CD14-positive monocyte (primary cell): ENCODE measurements at regions not wholly inside any gene's neighbourhood (a gene's known extent, or its start where the extent isn't known, plus 50 kb on each side); places are given as distances from the start of the nearest gene placed in this dataset.
A peak's percentile ranks its signal among the peaks of the same experiment; 100 is the strongest.

Source experiments
- DNase-seq, 3 donors: peaks; one replicate each; pipeline ENCODE4 v3.0.0-alpha.2; 2011 to 2022
- H2AFZ ChIP-seq: 2 replicates; pipeline ENCODE4 v1.6.0; 2012; ENCODE audit warnings: mild to moderate bottlenecking, low read depth, low read length, inconsistent platforms; ENCODE audit not compliant: insufficient read depth, poor library complexity, severe bottlenecking
- H3K27ac ChIP-seq, 2 donors: 1 replicate in 1 of 2; 2 replicates in 1 of 2; pipeline ENCODE4 v1.5.1; 2012 to 2013; ENCODE audit warnings: low read length in 2 of 2, control low read depth in 1 of 2, inconsistent platforms in 1 of 2, low read depth in 1 of 2, mild to moderate bottlenecking in 1 of 2
- H3K27me3 ChIP-seq, 2 donors: one replicate each; pipeline versions ENCODE4 v1.6.0 to v1.6.1; 2011 to 2013; ENCODE audit warnings: low read length in 2 of 2; ENCODE audit not compliant: control insufficient read depth in 2 of 2, insufficient read depth in 2 of 2
- H3K36me3 ChIP-seq, 2 donors: replicated peaks in 1 of 2; 1 replicate in 1 of 2; 2 replicates in 1 of 2; pipeline versions ENCODE4 v1.5.1 to v1.6.1; 2012 to 2013; ENCODE audit warnings: low read length in 2 of 2, control low read depth in 1 of 2, inconsistent platforms in 1 of 2, mild to moderate bottlenecking in 1 of 2; ENCODE audit not compliant: insufficient read depth in 2 of 2, control insufficient read depth in 1 of 2
- H3K4me1 ChIP-seq, 2 donors: 1 replicate in 1 of 2; 2 replicates in 1 of 2; pipeline versions ENCODE4 v1.5.1 to v1.6.1; 2012 to 2013; ENCODE audit warnings: low read length in 2 of 2, control low read depth in 1 of 2, inconsistent platforms in 1 of 2, mild to moderate bottlenecking in 1 of 2, moderate library complexity in 1 of 2; ENCODE audit not compliant: insufficient read depth in 2 of 2, control insufficient read depth in 1 of 2
- H3K4me2 ChIP-seq: replicated peaks from 2 replicates; pipeline ENCODE3; 2012; ENCODE audit warnings: low read length, moderate library complexity, mild to moderate bottlenecking; ENCODE audit not compliant: poor library complexity, severe bottlenecking; ENCODE audit errors: extremely low read depth
- H3K4me3 ChIP-seq, 3 experiments: fragments of 200-600 bp in 1 of 3; sonication (generic) in 1 of 3; replicated peaks in 1 of 3; 1 replicate in 2 of 3; 2 replicates in 1 of 3; pipeline ENCODE4 v1.5.1; 2011 to 2013; ENCODE audit warnings: low read length in 3 of 3, mild to moderate bottlenecking in 3 of 3, control low read depth in 2 of 3, low read depth in 2 of 3, inconsistent platforms in 1 of 3, moderate library complexity in 1 of 3
- H3K79me2 ChIP-seq: 2 replicates; pipeline ENCODE4 v1.6.0; 2012; ENCODE audit warnings: mild to moderate bottlenecking, control low read depth, inconsistent platforms, low read length, moderate library complexity; ENCODE audit not compliant: insufficient read depth
- H3K9ac ChIP-seq: 2 replicates; pipeline ENCODE4 v1.6.0; 2017; ENCODE audit warnings: low read length, mild to moderate bottlenecking; ENCODE audit not compliant: insufficient read depth, poor library complexity, severe bottlenecking
- H3K9me3 ChIP-seq, 2 donors: replicated peaks in 1 of 2; 1 replicate in 1 of 2; 2 replicates in 1 of 2; pipeline versions ENCODE4 v1.5.1 to v1.6.1; 2012 to 2013; ENCODE audit warnings: low read length in 2 of 2, control low read depth in 1 of 2; ENCODE audit not compliant: control insufficient read depth in 1 of 2, insufficient read depth in 1 of 2
- H4K20me1 ChIP-seq: 2 replicates; pipeline ENCODE4 v1.6.0; 2012; ENCODE audit warnings: mild to moderate bottlenecking, low read length, control low read depth, moderate library complexity; ENCODE audit not compliant: insufficient read depth
- H3K27ac Mint-ChIP-seq, 7 donors: one replicate each; pipeline ENCODE4 v1.8.0; 2020; ENCODE audit warnings: mild to moderate bottlenecking in 7 of 7, mixed read lengths in 7 of 7, moderate library complexity in 6 of 7, inconsistent platforms in 2 of 7
- H3K27me3 Mint-ChIP-seq, 3 donors: one replicate each; pipeline ENCODE4 v1.8.0; 2021 to 2022; ENCODE audit warnings: low read depth in 3 of 3, mild to moderate bottlenecking in 3 of 3, mixed read lengths in 3 of 3, moderate library complexity in 3 of 3, inconsistent platforms in 1 of 3
- H3K36me3 Mint-ChIP-seq, 2 donors: one replicate each; pipeline ENCODE4 v1.8.0; 2020; ENCODE audit warnings: mixed read lengths in 2 of 2, inconsistent platforms in 1 of 2, mild to moderate bottlenecking in 1 of 2
- H3K4me1 Mint-ChIP-seq: one replicate; pipeline ENCODE4 v1.8.0; 2020; ENCODE audit warnings: mild to moderate bottlenecking, mixed read lengths
- H3K4me3 Mint-ChIP-seq, 2 donors: one replicate each; pipeline ENCODE4 v1.8.0; 2020; ENCODE audit warnings: mild to moderate bottlenecking in 2 of 2, mixed read lengths in 2 of 2, moderate library complexity in 1 of 2
- H3K9me3 Mint-ChIP-seq, 7 donors: one replicate each; pipeline ENCODE4 v1.8.0; 2020 to 2022; ENCODE audit warnings: mixed read lengths in 7 of 7, mild to moderate bottlenecking in 6 of 7, moderate library complexity in 6 of 7, inconsistent platforms in 2 of 7
- CTCF ChIP-seq: fragments of 200-600 bp; IDR thresholded peaks from one replicate; pipeline ENCODE4 v1.8.0; 2022; ENCODE audit warnings: antibody characterized with exemption, mild to moderate bottlenecking
- WGBS: methylation state at CpG from one replicate; pipeline ENCODE4 v1.1.5; 2013; ENCODE audit warnings: missing lambda C conversion rate; ENCODE audit not compliant: insufficient coverage; 5-methylcytosine and 5-hydroxymethylcytosine counted together
- intact Hi-C, 2 donors: fragments of 100-400 bp; cut with micrococcal nuclease; formaldehyde crosslinking; loops; one replicate each; pipeline versions ENCODE4 v1.15.0 to v1.15.1; 2023

- no peak for TF ChIP-seq CTCF
- Histone ChIP-seq H3K4me2 (no peak overlapping the region), H3K4me1 (peaks cover 16 to 20% of the 10 kb centered on the region in 2 donors), H3K79me2 (no peaks in the 10 kb centered on the region), H3K36me3 (no peaks in the 10 kb centered on the region), H2AFZ (no peak overlapping the region), H3K9me3 (peaks cover 11 to 14% of the 10 kb centered on the region in 2 donors), H3K27me3 (no peaks in the 10 kb centered on the region), H3K27ac (no peak overlapping the region), H3K9ac (no peak overlapping the region), H4K20me1 (no peaks in the 10 kb centered on the region), H3K4me3 (no peak overlapping the region)
- DNase-seq: no peak
- H3K27me3 Mint-ChIP-seq: peaks cover 0 to 3% (median 2%) of the 10 kb centered on the region in 3 donors
- H3K4me1 Mint-ChIP-seq: peaks cover 38% of the 10 kb centered on the region
- intact Hi-C loops: no loop called here
- WGBS: 20% methylated on average over 1 of the region's 3 CpGs
- H3K36me3 Mint-ChIP-seq: no peaks in the 10 kb centered on the region
- peaks cover 13 to 29% (median 20%) of the 10 kb centered on the region in 7 donors for H3K9me3 Mint-ChIP-seq
- H3K4me3 Mint-ChIP-seq: no peak overlapping the region
- H3K27ac Mint-ChIP-seq: no peak overlapping the region
Measured at GRCh38 chr7:132654150-132654549, 77.9 kb upstream of the PLXNA4 start.

GRCh38 chr7:132653366-132653930, 77.2 kb upstream of the PLXNA4 start:
- no peak for DNase-seq
- Histone ChIP-seq H3K27me3 (no peaks in the 10 kb centered on the region), H3K27ac (no peak overlapping the region), H3K79me2 (no peaks in the 10 kb centered on the region), H3K9ac (no peak overlapping the region), H3K4me2 (no peak overlapping the region), H4K20me1 (no peaks in the 10 kb centered on the region), H3K9me3 (peaks cover 10 to 11% of the 10 kb centered on the region in 2 donors), H3K36me3 (no peaks in the 10 kb centered on the region), H2AFZ (no peak overlapping the region), H3K4me3 (no peak overlapping the region), H3K4me1 (peaks cover 16 to 20% of the 10 kb centered on the region in 2 donors)
- peak overlapping the region in 1 of 7 donors; percentile 67 for H3K27ac Mint-ChIP-seq
- H3K4me1 Mint-ChIP-seq: peaks cover 38% of the 10 kb centered on the region
- intact Hi-C loops: no loop called here
- no peak for TF ChIP-seq CTCF
- WGBS: 33% methylated on average over 3 of the region's 4 CpGs
- no peaks in the 10 kb centered on the region for H3K36me3 Mint-ChIP-seq
- H3K9me3 Mint-ChIP-seq: peaks cover 11 to 24% (median 19%) of the 10 kb centered on the region in 7 donors
- H3K27me3 Mint-ChIP-seq: peaks cover 0 to 3% (median 2%) of the 10 kb centered on the region in 3 donors
- H3K4me3 Mint-ChIP-seq: no peak overlapping the region
